ENCODE measurements at regions not wholly inside any gene's neighbourhood (a gene's known extent, or its start where the extent isn't known, plus 50 kb on each side); places are given as distances from the start of the nearest gene placed in this dataset.

DNA sequence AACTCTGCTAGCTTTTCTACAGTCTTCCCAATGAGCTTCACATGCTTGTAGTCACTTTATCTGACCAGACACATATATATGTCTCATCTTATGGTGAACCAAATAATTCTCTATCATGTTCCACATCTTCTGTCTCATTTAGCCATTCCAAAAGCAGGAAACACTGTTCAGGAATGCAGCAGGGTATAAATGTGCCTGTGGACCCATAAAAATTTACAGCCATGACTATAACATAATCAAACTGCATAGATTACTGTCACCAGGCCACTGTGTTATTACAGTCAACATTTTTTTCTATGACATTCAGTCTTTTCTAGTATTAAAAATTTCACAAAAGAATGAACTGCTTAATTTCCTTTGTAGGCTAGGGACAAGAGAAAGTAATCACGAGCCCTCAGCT lies 170.0 kb upstream of the NPY2R start:
- no peak overlapping the region for H3K4me3 ChIP-seq (replicated peaks; ENCODE audit: insufficient read depth, low read length)
- H3K27ac ChIP-seq (replicated peaks) = no peak overlapping the region
- H3K27me3 ChIP-seq (ENCODE audit: insufficient read depth, poor library complexity, severe bottlenecking) = no peaks in the 10 kb centered on the region
- TF ChIP-seq POLR2AphosphoS5 (IDR thresholded peaks at IDR 0.05; ENCODE audit: low read depth) = no peak
- TF ChIP-seq, protein P1, sequence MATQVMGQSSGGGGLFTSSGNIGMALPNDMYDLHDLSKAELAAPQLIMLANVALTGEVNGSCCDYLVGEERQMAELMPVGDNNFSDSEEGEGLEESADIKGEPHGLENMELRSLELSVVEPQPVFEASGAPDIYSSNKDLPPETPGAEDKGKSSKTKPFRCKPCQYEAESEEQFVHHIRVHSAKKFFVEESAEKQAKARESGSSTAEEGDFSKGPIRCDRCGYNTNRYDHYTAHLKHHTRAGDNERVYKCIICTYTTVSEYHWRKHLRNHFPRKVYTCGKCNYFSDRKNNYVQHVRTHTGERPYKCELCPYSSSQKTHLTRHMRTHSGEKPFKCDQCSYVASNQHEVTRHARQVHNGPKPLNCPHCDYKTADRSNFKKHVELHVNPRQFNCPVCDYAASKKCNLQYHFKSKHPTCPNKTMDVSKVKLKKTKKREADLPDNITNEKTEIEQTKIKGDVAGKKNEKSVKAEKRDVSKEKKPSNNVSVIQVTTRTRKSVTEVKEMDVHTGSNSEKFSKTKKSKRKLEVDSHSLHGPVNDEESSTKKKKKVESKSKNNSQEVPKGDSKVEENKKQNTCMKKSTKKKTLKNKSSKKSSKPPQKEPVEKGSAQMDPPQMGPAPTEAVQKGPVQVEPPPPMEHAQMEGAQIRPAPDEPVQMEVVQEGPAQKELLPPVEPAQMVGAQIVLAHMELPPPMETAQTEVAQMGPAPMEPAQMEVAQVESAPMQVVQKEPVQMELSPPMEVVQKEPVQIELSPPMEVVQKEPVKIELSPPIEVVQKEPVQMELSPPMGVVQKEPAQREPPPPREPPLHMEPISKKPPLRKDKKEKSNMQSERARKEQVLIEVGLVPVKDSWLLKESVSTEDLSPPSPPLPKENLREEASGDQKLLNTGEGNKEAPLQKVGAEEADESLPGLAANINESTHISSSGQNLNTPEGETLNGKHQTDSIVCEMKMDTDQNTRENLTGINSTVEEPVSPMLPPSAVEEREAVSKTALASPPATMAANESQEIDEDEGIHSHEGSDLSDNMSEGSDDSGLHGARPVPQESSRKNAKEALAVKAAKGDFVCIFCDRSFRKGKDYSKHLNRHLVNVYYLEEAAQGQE (IDR thresholded peaks at IDR 0.05; ENCODE audit: insufficient replicate concordance, low read depth) = no peak
- TF ChIP-seq GABPA (IDR thresholded peaks at IDR 0.05; ENCODE audit: low read depth) = no peak
- TF ChIP-seq, protein P2, sequence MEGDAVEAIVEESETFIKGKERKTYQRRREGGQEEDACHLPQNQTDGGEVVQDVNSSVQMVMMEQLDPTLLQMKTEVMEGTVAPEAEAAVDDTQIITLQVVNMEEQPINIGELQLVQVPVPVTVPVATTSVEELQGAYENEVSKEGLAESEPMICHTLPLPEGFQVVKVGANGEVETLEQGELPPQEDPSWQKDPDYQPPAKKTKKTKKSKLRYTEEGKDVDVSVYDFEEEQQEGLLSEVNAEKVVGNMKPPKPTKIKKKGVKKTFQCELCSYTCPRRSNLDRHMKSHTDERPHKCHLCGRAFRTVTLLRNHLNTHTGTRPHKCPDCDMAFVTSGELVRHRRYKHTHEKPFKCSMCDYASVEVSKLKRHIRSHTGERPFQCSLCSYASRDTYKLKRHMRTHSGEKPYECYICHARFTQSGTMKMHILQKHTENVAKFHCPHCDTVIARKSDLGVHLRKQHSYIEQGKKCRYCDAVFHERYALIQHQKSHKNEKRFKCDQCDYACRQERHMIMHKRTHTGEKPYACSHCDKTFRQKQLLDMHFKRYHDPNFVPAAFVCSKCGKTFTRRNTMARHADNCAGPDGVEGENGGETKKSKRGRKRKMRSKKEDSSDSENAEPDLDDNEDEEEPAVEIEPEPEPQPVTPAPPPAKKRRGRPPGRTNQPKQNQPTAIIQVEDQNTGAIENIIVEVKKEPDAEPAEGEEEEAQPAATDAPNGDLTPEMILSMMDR (IDR thresholded peaks at IDR 0.05; ENCODE audit: insufficient read depth, low read length) = no peak
- TF ChIP-seq SPI1 (IDR thresholded peaks at IDR 0.05; ENCODE audit: borderline replicate concordance, low read depth) = no peak
- no peak for DNase-seq (ENCODE audit: low read depth in 1 of 2, low spot score in 1 of 2)

DNA sequence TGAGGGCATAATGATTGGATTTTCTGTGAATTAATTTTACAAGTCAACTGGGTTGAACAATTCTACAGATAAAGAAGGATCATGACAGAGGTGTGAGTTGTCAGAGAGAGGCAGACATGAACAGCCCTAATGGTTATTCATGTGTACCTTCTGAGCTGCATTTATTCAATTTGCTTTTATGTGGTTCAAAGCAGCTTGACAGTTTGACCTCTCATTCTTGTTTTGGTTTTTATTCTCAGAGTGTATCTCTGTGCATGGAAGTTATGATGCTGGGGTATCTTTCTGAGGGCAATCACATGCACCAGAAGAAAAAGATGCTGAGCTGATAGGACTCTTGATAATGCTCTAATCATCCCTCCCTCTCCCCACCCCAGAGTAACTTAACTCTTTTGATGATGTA lies 169.3 kb upstream of the NPY2R start:
- Histone ChIP-seq H3K27ac (replicated peaks) (no peak overlapping the region), H3K27me3 (ENCODE audit: insufficient read depth, poor library complexity, severe bottlenecking) (no peaks in the 10 kb centered on the region), H3K4me3 (replicated peaks; ENCODE audit: insufficient read depth, low read length) (no peak overlapping the region)
- TF ChIP-seq SPI1 (IDR thresholded peaks at IDR 0.05; ENCODE audit: borderline replicate concordance, low read depth) = no peak
- TF ChIP-seq, protein P1 (IDR thresholded peaks at IDR 0.05; ENCODE audit: insufficient replicate concordance, low read depth) = no peak
- TF ChIP-seq, protein P2 (IDR thresholded peaks at IDR 0.05; ENCODE audit: insufficient read depth, low read length) = no peak
- TF ChIP-seq POLR2AphosphoS5 (IDR thresholded peaks at IDR 0.05; ENCODE audit: low read depth) = no peak
- TF ChIP-seq GABPA (IDR thresholded peaks at IDR 0.05; ENCODE audit: low read depth) = no peak
- DNase-seq (ENCODE audit: low read depth in 1 of 2, low spot score in 1 of 2) = no peak

DNA sequence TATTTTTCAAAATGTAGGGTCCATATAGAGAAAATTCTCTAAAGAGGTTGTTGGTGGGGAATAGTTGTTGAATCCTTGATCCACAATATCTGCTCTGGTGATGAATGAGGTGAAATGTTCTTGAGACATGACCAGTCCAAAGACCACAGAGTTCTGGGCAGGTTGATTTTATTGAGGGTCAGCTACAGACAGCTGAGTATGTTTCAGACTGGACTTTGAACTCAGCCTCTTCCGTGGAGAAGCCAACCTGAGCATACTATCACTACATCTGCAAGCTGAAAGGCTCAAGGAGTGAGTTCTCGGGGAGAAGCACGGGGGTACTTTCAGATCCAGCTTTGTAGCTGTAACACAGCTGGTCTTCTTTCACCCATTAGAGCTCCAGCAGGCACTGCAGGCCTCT lies 168.4 kb upstream of the NPY2R start:
- Histone ChIP-seq H3K27me3 (ENCODE audit: insufficient read depth, poor library complexity, severe bottlenecking) (no peaks in the 10 kb centered on the region), H3K4me3 (replicated peaks; ENCODE audit: insufficient read depth, low read length) (no peak overlapping the region), H3K27ac (replicated peaks) (no peak overlapping the region)
- TF ChIP-seq, protein P2 (IDR thresholded peaks at IDR 0.05; ENCODE audit: insufficient read depth, low read length) = no peak
- no peak for TF ChIP-seq POLR2AphosphoS5 (IDR thresholded peaks at IDR 0.05; ENCODE audit: low read depth)
- TF ChIP-seq, protein P1 (IDR thresholded peaks at IDR 0.05; ENCODE audit: insufficient replicate concordance, low read depth) = no peak
- no peak for TF ChIP-seq SPI1 (IDR thresholded peaks at IDR 0.05; ENCODE audit: borderline replicate concordance, low read depth)
- TF ChIP-seq GABPA (IDR thresholded peaks at IDR 0.05; ENCODE audit: low read depth) = no peak
- DNase-seq (ENCODE audit: low read depth in 1 of 2, low spot score in 1 of 2) = no peak
